ENCODE measurements at regions not wholly inside any gene's neighbourhood (a gene's known extent, or its start where the extent isn't known, plus 50 kb on each side); places are given as distances from the start of the nearest gene placed in this dataset.

GRCh38 chr16:65284626-65285025, 162.8 kb upstream of the CDH11 start:
- TF ChIP-seq, protein P1, sequence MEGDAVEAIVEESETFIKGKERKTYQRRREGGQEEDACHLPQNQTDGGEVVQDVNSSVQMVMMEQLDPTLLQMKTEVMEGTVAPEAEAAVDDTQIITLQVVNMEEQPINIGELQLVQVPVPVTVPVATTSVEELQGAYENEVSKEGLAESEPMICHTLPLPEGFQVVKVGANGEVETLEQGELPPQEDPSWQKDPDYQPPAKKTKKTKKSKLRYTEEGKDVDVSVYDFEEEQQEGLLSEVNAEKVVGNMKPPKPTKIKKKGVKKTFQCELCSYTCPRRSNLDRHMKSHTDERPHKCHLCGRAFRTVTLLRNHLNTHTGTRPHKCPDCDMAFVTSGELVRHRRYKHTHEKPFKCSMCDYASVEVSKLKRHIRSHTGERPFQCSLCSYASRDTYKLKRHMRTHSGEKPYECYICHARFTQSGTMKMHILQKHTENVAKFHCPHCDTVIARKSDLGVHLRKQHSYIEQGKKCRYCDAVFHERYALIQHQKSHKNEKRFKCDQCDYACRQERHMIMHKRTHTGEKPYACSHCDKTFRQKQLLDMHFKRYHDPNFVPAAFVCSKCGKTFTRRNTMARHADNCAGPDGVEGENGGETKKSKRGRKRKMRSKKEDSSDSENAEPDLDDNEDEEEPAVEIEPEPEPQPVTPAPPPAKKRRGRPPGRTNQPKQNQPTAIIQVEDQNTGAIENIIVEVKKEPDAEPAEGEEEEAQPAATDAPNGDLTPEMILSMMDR (IDR thresholded peaks at IDR 0.05; ENCODE audit: low read length, missing control alignments): no peak
- no peak for DNase-seq (ENCODE audit: low read depth)
- H3K4me3 ChIP-seq (replicated peaks; ENCODE audit: low read depth, low read length): no peak overlapping the region

GRCh38 chr16:65283181-65283651, 161.4 kb upstream of the CDH11 start:
- TF ChIP-seq, protein P1 (IDR thresholded peaks at IDR 0.05; ENCODE audit: low read length, missing control alignments): no peak
- DNase-seq (ENCODE audit: low read depth): no peak
- no peak overlapping the region for H3K4me3 ChIP-seq (replicated peaks; ENCODE audit: low read depth, low read length)

- TF ChIP-seq, protein P1 (IDR thresholded peaks at IDR 0.05; ENCODE audit: low read length, missing control alignments): no peak
- no peak overlapping the region for H3K4me3 ChIP-seq (replicated peaks; ENCODE audit: low read depth, low read length)
- no peak for DNase-seq (ENCODE audit: low read depth)
Observed at GRCh38 chr16:65281586-65281985, 159.7 kb upstream of the CDH11 start.

GRCh38 chr16:65280845-65281512, 159.1 kb upstream of the CDH11 start:
- TF ChIP-seq, protein P1 (IDR thresholded peaks at IDR 0.05; ENCODE audit: low read length, missing control alignments): no peak
- DNase-seq (ENCODE audit: low read depth): no peak
- H3K4me3 ChIP-seq (replicated peaks; ENCODE audit: low read depth, low read length): no peak overlapping the region

GRCh38 chr16:65279576-65279975, 157.7 kb upstream of the CDH11 start:
- TF ChIP-seq, protein P1 (IDR thresholded peaks at IDR 0.05; ENCODE audit: low read length, missing control alignments): no peak
- no peak overlapping the region for H3K4me3 ChIP-seq (replicated peaks; ENCODE audit: low read depth, low read length)
- DNase-seq (ENCODE audit: low read depth): no peak

- no peak overlapping the region for H3K4me3 ChIP-seq (replicated peaks; ENCODE audit: low read depth, low read length)
- TF ChIP-seq, protein P1 (IDR thresholded peaks at IDR 0.05; ENCODE audit: low read length, missing control alignments): no peak
- no peak for DNase-seq (ENCODE audit: low read depth)
Observed at GRCh38 chr16:65278874-65279273, 157.0 kb upstream of the CDH11 start.

GRCh38 chr16:65274566-65274965, 152.7 kb upstream of the CDH11 start:
- TF ChIP-seq, protein P1 (IDR thresholded peaks at IDR 0.05; ENCODE audit: low read length, missing control alignments): no peak
- DNase-seq (ENCODE audit: low read depth): no peak
- no peak overlapping the region for H3K4me3 ChIP-seq (replicated peaks; ENCODE audit: low read depth, low read length)
